ENCODE measurements at regions not wholly inside any gene's neighbourhood (a gene's known extent, or its start where the extent isn't known, plus 50 kb on each side); places are given as distances from the start of the nearest gene placed in this dataset.

DNA sequence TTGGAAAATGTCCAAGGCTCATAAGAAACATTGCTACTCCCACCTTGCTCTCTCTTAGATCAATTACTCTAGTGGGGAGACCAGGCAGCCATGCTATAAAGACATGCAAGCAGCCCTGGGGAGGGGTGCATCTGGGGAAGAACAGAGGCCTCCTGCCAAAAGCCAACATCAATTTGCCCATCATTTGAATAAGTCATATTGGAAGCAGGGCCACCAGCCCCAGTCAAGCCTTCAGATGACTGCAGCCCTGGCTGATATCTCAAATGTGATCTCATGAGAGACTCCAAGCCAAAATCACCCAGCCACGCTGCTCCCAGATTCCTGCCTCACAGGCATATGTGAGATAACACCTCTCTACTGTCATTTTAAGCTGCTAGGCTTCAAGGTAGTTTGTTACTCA lies 157.5 kb upstream of the PDE1C start:
- H3K36me3 ChIP-seq (ENCODE audit: insufficient read depth, low read length), result no peaks in the 10 kb centered on the region
- CTCF ChIA-PET (ENCODE audit: unreplicated experiment), result no interaction called here
- no peak for TF ChIP-seq EZH2phosphoT487 (IDR thresholded peaks at IDR 0.05; ENCODE audit: borderline replicate concordance, low read depth, low read length)
- TF ChIP-seq, protein P1, sequence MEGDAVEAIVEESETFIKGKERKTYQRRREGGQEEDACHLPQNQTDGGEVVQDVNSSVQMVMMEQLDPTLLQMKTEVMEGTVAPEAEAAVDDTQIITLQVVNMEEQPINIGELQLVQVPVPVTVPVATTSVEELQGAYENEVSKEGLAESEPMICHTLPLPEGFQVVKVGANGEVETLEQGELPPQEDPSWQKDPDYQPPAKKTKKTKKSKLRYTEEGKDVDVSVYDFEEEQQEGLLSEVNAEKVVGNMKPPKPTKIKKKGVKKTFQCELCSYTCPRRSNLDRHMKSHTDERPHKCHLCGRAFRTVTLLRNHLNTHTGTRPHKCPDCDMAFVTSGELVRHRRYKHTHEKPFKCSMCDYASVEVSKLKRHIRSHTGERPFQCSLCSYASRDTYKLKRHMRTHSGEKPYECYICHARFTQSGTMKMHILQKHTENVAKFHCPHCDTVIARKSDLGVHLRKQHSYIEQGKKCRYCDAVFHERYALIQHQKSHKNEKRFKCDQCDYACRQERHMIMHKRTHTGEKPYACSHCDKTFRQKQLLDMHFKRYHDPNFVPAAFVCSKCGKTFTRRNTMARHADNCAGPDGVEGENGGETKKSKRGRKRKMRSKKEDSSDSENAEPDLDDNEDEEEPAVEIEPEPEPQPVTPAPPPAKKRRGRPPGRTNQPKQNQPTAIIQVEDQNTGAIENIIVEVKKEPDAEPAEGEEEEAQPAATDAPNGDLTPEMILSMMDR (conservative IDR thresholded peaks at IDR 0.05; ENCODE audit: low read length), result no peak
- no peaks in the 10 kb centered on the region for H3K9me2 ChIP-seq (ENCODE audit: insufficient read depth, low read length)
- no peak overlapping the region for H3K27ac ChIP-seq (ENCODE audit: low read depth, low read length, poor library complexity, severe bottlenecking)
- no peaks in the 10 kb centered on the region for H4K20me1 ChIP-seq (ENCODE audit: insufficient read depth, low read length)
- no peak overlapping the region for H3K4me2 ChIP-seq (ENCODE audit: low read length)
- intact Hi-C loops (cut with micrococcal nuclease; ENCODE audit: unreplicated experiment), result no loop called here
- BruUV-seq (replicated peaks), result no TSS peak
- no peaks in the 10 kb centered on the region for H3K9me3 ChIP-seq (ENCODE audit: low read length)
- no peak for DNase-seq (ENCODE audit: low spot score)
- no peak overlapping the region for H2AFZ ChIP-seq (ENCODE audit: low read length)
- no peak overlapping the region for H3K4me3 ChIP-seq (ENCODE audit: low read depth, low read length, poor library complexity, severe bottlenecking)
- no peaks in the 10 kb centered on the region for H3K4me1 ChIP-seq (ENCODE audit: insufficient read depth, low read length, poor library complexity, severe bottlenecking)
- POLR2A ChIA-PET, result no interaction called here
- no peaks in the 10 kb centered on the region for H3K79me2 ChIP-seq (ENCODE audit: insufficient read depth, low read depth, low read length)

DNA sequence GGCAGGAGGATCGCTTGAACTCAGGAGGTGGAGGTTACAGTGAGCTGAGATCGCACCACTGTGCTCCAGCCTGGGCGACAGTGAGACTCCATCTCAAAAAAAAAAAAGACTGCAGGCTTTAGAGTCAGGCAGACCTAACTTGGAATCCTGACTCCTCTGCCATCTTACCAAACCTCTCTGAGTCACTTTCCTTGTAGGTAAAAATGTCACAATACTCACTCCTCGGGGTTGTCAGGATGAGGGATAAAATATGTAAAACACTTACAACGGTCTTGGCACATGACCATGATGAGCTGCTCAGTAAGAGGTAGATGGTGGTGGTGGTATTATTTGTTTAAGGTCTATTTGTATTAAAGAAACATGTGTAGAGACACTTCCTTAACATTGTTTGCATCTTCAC lies 154.1 kb upstream of the PDE1C start:
- no peaks in the 10 kb centered on the region for H3K9me2 ChIP-seq (ENCODE audit: insufficient read depth, low read length)
- no peak overlapping the region for H3K27ac ChIP-seq (ENCODE audit: low read depth, low read length, poor library complexity, severe bottlenecking)
- ChIA-PET CTCF (ENCODE audit: unreplicated experiment) (no interaction called here), POLR2A (no interaction called here)
- H2AFZ ChIP-seq (ENCODE audit: low read length), result no peak overlapping the region
- H3K4me3 ChIP-seq (ENCODE audit: low read depth, low read length, poor library complexity, severe bottlenecking), result no peak overlapping the region
- no peaks in the 10 kb centered on the region for H3K9me3 ChIP-seq (ENCODE audit: low read length)
- intact Hi-C loops (cut with micrococcal nuclease; ENCODE audit: unreplicated experiment), result no loop called here
- H3K36me3 ChIP-seq (ENCODE audit: insufficient read depth, low read length), result no peaks in the 10 kb centered on the region
- TF ChIP-seq, protein P1 (conservative IDR thresholded peaks at IDR 0.05; ENCODE audit: low read length), result no peak
- TF ChIP-seq EZH2phosphoT487 (IDR thresholded peaks at IDR 0.05; ENCODE audit: borderline replicate concordance, low read depth, low read length), result no peak
- DNase-seq (ENCODE audit: low spot score), result no peak
- BruUV-seq (replicated peaks), result no TSS peak
- no peaks in the 10 kb centered on the region for H3K79me2 ChIP-seq (ENCODE audit: insufficient read depth, low read depth, low read length)
- H3K4me1 ChIP-seq (ENCODE audit: insufficient read depth, low read length, poor library complexity, severe bottlenecking), result no peaks in the 10 kb centered on the region
- H3K4me2 ChIP-seq (ENCODE audit: low read length), result no peak overlapping the region
- no peaks in the 10 kb centered on the region for H4K20me1 ChIP-seq (ENCODE audit: insufficient read depth, low read length)

DNA sequence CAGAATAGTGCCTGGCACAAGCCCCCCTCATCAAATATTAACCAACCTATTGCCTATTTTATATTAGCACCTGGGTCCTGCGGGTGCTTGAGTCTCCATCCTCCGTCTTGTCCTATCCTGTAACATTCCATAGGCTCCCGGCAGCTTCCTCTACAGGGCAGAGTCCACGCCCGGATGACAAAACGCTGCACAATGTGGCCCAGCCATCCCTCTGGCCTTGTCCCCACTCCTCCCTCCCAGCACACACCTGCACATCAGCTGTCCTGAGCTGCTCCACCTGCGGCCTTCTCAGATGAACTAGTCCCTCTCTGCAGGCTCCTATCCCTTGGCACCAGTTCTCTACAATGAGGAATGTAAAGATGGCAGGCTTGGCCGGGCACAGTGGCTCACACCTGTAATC lies 153.5 kb upstream of the PDE1C start:
- intact Hi-C loops (cut with micrococcal nuclease; ENCODE audit: unreplicated experiment), result no loop called here
- H3K4me3 ChIP-seq (ENCODE audit: low read depth, low read length, poor library complexity, severe bottlenecking), result no peak overlapping the region
- no peaks in the 10 kb centered on the region for H3K79me2 ChIP-seq (ENCODE audit: insufficient read depth, low read depth, low read length)
- H3K4me2 ChIP-seq (ENCODE audit: low read length), result no peak overlapping the region
- ChIA-PET POLR2A (no interaction called here), CTCF (ENCODE audit: unreplicated experiment) (no interaction called here)
- H2AFZ ChIP-seq (ENCODE audit: low read length), result no peak overlapping the region
- H4K20me1 ChIP-seq (ENCODE audit: insufficient read depth, low read length), result no peaks in the 10 kb centered on the region
- TF ChIP-seq, protein P1 (conservative IDR thresholded peaks at IDR 0.05; ENCODE audit: low read length), result no peak
- no peak for TF ChIP-seq EZH2phosphoT487 (IDR thresholded peaks at IDR 0.05; ENCODE audit: borderline replicate concordance, low read depth, low read length)
- no peaks in the 10 kb centered on the region for H3K4me1 ChIP-seq (ENCODE audit: insufficient read depth, low read length, poor library complexity, severe bottlenecking)
- H3K9me3 ChIP-seq (ENCODE audit: low read length), result no peaks in the 10 kb centered on the region
- no TSS peak for BruUV-seq (replicated peaks)
- H3K27ac ChIP-seq (ENCODE audit: low read depth, low read length, poor library complexity, severe bottlenecking), result no peak overlapping the region
- no peaks in the 10 kb centered on the region for H3K9me2 ChIP-seq (ENCODE audit: insufficient read depth, low read length)
- no peaks in the 10 kb centered on the region for H3K36me3 ChIP-seq (ENCODE audit: insufficient read depth, low read length)
- DNase-seq (ENCODE audit: low spot score), result no peak
